NCI-H69 (cell line): ENCODE measurements at regions not wholly inside any gene's neighbourhood (a gene's known extent, or its start where the extent isn't known, plus 50 kb on each side); places are given as distances from the start of the nearest gene placed in this dataset.
"Not testable (repeated sequence)": the region's sequence is repeated elsewhere in the genome, so short reads cannot be mapped to it uniquely, and the experiment has no call there.

Experiments used
- DNase-seq: peaks from one replicate; lab custom pipeline; 2025; lab: John Stamatoyannopoulos, UW

DNA sequence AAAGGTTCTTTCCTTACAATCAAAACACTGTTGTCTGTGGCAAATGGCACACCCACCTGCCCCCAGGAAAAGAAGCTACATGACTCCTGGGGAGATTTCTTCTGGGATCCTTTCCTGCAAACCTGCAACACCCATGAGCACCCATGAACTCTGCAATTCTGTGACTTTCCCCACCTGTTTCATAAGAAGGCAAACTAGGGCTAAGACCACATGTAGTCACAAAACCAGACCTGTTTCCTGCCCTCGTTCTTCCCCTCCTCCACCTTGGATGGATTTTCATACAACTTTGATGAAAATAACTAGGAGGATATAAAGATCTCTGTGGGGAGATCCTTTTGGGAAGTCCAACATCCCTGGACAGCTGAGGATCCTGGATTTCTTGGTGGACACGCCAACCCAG, 1084.7 kb downstream of the BCL11B start:
- DNase-seq, result no peak

- no peak for DNase-seq
Measured at GRCh38 chr14:98189062-98189461, 1082.9 kb downstream of the BCL11B start.

GRCh38 chr14:98189511-98189910, 1082.5 kb downstream of the BCL11B start:
- no peak for DNase-seq

- DNase-seq, result no peak
Measured at GRCh38 chr14:98189944-98190343, 1082.1 kb downstream of the BCL11B start.

GRCh38 chr14:98192946-98193345, 1079.1 kb downstream of the BCL11B start:
- DNase-seq, result no peak

DNA sequence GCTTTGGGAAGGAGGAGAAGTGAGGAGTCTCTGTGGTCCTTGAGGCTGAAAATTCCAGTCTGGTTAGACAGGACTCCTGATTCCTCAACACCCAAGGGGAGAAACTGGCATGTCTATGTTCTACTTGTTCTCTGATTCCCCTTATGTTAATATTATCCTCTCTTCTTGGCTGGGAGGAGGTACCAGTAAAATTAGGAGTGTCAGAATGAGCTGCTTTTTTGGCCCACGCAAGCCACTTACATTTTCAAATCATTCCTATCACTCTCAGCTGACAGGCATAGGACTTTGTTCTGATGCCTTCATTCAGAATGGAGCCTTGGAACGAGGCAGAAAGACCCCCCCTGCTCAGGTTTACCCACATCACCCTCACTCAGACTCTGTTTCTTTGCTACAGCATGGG, 1077.2 kb downstream of the BCL11B start:
- no peak for DNase-seq

DNA sequence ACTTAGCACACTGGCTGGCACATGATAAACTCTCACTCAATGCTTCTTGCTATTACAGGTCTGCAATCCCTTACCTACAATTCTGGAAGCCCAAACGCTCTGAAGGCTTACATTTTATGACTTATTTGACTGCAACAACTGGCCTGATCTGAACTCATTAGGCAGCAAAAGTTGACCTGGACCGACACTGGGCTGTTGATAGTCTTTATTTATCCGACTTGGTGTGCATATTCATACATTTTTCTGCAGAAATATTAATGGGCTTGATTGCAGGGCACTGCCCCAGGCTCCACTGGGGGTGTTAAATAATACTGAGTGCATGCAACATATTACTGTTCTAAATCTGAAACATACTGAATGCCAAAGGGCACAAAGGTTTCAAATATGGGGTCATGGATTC, 1076.7 kb downstream of the BCL11B start:
- no peak for DNase-seq

- no peak for DNase-seq
Measured at GRCh38 chr14:98197933-98198332, 1074.1 kb downstream of the BCL11B start.

GRCh38 chr14:98198385-98198784, 1073.6 kb downstream of the BCL11B start:
- no peak for DNase-seq

DNA sequence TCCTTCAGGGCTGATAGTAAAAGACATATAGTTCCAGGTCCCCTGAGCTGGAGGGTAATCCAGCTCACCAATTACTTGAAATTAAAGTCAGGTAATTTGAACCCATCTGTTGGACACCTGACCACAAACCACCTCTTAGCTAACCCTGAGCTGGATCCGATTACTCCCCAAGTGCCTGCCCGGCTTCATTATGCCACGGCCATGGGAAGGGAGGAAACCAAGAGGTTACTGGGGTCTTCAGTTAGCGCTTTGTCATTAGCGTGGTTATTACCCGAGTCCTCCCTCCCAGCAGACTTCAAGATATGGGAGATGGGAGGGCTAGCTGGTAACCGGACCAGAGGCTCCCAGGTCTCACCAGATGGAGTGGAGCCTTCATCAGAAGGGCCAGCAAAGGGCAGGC, 1071.4 kb downstream of the BCL11B start:
- DNase-seq, result no peak

DNA sequence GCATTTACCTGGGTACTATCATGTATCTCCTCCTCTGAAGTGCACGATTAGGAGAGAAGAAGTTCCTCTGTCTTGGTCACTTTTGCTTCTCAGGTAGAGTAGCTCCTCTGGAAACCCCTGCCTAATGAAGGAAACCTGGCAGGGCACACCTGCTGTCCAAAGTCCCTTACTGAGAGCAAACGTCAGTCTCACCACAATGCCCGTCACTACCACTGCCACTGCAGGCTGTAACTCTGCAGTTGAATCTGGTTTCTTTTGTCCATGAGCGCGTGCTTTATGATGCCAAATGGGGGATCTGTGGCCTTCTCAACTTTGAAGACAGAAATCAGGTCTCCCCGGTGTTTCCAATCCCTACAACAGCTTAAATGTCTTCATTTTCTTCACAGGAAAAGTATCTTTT, 1068.6 kb downstream of the BCL11B start:
- DNase-seq, result no peak

DNA sequence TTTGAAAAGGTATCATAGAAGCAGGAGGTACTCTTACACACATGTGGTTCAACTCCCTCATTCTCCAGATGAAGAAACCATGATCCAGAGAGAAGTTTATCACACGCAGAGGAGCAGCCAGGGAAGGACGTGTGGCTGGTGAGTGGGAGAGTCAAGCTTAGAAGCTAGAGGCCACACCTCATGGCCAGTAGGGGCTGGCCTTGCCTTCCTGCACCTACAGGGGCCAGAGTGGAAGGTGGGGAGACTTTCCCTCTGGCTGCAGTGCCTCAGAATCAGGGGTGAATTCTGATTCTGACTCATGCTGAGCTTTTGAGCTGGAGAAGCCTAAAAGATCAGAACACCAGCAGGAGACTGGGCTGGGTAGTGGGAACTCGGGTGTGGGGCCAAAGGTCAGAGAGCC, 1067.9 kb downstream of the BCL11B start:
- no peak for DNase-seq

GRCh38 chr14:98207415-98207814, 1064.6 kb downstream of the BCL11B start:
- no peak for DNase-seq

DNA sequence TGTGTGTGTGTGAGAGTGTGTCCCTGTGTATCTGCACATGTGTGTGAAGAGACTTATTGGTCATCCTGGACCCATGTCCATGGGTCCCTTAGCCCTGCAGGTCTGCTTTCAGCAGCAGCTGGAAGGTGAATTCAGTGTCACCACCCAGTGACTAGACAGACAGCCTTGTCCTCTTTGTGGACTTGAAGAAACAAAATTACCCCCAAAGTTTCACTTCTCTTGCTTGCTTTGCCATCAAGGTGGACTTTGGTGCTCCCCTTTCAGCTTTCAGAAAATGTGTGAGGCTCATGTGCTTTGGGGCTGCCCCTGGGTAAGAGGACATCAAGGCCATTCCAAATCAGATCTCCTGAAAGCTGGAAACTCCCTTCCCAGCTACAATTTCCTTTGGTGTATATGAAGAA, 1063.8 kb downstream of the BCL11B start:
- DNase-seq, result no peak

- DNase-seq, result no peak
Measured at GRCh38 chr14:98208943-98209342, 1063.1 kb downstream of the BCL11B start.

DNA sequence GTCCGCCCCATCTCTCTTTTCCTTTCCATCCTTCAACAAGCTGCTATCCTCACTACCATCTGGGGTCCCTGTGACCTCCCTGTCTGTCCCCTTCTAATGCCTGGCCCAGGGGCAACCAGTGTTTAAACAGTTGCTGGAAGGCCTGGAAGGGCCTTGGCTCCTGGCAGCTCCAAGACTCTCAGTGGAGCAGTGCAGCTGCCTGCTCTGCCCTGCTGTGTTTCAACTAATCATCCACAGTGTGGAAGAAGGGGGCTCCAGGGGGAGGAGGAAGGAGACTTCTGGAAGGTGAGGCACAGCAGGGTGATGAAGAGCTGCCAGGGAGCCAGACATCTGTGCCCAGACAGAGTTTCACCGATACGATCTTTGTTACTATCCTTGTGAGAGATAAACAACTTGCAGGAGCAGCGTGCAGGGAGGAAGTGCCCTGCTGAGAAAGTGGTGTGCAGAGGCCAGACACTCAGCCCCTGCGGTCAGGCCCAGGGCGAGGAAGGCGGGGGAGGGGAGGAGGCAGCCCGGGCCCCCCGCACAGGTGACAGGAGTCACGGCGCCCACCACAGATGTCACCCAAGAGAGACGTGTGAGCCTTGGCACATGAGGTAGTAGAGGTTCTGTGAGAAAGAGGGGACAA, 1061.8 kb downstream of the BCL11B start:
- DNase-seq, result peak; percentile 41

DNA sequence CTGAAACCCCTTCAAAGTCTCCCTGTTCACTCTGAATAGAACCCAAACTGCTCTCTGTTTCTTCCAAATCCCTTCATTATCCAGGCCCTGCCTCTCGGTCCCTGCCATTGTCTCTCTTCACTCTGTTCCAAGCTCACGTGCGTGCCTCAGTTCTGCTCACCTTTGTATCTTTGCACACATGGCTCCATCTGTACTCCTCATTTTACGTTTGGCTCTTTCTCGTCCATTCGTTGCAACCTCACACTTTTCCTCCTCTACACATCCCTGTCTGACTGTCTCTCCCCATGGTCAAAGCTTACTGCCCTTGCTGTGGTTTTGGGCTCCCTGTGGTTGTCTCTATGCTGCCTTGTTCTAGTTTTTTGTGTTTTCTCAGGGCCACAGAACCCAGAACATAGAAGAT, 1054.5 kb downstream of the BCL11B start:
- no peak for DNase-seq

GRCh38 chr14:98218218-98218617, 1053.8 kb downstream of the BCL11B start:
- DNase-seq, result no peak

- no peak for DNase-seq
Measured at GRCh38 chr14:98219638-98220037, 1052.4 kb downstream of the BCL11B start.

DNA sequence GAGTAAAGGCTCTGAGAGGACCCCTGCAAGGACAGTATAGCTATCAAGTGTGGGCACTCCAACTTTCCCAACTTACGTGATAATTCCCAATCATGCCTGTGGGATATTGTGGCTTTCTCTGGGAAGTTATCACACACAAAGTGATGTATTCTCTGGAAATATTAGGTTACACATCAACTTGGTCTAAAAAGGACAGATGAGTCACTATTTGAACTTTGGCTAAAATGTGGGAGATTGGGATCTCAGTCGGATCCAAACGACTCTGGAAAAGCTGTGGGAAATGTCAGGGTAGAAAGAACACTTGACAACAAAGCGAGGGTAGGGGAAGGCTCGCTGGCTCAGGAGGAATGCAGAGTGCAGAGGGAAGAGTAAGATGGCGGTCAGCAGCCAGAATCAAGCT, 1048.9 kb downstream of the BCL11B start:
- no peak for DNase-seq

DNA sequence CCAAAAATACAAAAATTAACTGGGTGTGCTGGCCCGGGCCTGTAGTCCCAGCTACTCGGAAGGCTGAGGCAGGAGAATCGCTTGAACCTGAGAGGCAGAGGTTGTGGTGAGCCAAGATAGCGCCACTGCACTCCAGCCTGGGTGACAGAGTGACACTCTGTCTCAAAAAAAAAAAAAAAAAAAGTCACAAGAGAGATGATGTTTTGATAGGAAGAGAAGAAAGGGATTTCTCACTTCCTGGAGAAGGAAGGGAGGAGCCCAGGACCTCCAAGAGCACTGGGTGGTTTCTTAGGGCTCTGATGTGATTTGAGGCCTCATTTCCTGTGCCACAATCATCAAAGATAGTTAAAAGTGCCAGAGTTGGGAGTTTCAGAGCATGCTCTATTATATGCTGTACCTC, 1048.3 kb downstream of the BCL11B start:
- DNase-seq, result not testable (repeated sequence)

DNA sequence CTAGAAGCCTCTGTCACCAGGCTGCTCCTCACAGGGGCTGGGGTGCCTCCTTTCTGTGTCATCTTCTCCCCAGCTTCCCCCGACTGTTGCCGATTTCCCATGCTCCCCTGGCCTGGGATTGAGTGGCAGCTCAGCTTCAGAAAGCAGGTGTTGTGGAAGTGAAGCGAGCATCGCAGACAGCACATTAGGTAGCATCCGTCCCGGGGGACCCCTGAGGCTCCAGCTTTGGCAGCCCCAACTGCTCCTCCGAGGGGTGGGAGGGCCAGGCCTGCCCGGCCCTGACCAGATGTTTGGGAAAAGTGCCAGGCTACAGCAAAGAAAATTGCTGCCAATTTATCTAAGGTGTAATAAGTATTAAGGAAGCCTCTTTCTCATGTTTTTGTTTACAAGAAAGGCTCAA, 1045.6 kb downstream of the BCL11B start:
- peak; percentile 73 for DNase-seq

- no peak for DNase-seq
Measured at GRCh38 chr14:98227000-98227726, 1044.8 kb downstream of the BCL11B start.

DNA sequence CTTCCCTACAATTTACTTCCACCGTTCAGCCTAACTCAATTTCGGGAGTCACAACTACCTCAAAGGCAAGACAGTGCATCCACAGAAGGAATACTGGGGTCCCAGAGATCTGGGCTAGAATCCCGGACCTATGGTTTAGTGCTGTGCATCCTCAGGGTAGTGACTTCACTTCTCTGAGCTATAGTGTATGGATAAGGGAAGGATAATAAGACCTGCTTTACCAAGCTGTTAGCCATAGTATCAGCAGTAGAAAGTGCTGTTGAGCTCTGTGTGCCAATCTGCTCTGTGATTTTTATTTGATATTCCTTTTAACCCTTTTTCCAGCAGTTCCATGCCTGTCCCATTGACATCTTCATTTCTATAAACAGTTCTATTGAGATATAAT, 1044.3 kb downstream of the BCL11B start:
- no peak for DNase-seq
